Upper lobe of left lung (tissue), 6 donors: ENCODE measurements at regions not wholly inside any gene's neighbourhood (a gene's known extent, or its start where the extent isn't known, plus 50 kb on each side); places are given as distances from the start of the nearest gene placed in this dataset.
A peak's percentile ranks its signal among the peaks of the same experiment; 100 is the strongest.

Experiments
- ATAC-seq, 2 donors: fragments of 200-7000 bp; cut with Tn5 transposase; one replicate each; pipeline ENCODE4 v1.9.1; 2022; ENCODE audit warnings: mild to moderate bottlenecking in 2 of 2, moderate library complexity in 2 of 2; ENCODE audit not compliant: low FRiP score in 2 of 2
- DNase-seq, 2 donors: peaks; one replicate each; pipeline ENCODE4 v3.0.0-alpha.2; 2019 to 2020
- H3K27ac ChIP-seq, 4 donors: fragments of 200-600 bp; sonication (generic); one replicate each; pipeline ENCODE4 v1.5.1; 2016 to 2019
- H3K27me3 ChIP-seq, 4 donors: fragments of 200-600 bp; sonication (generic); one replicate each; pipeline ENCODE4 v1.5.1; 2017 to 2019
- H3K36me3 ChIP-seq, 4 donors: fragments of 200-600 bp; sonication (generic); one replicate each; pipeline ENCODE4 v1.5.1; 2016 to 2019
- H3K4me1 ChIP-seq, 4 donors: fragments of 200-600 bp; sonication (generic); one replicate each; pipeline ENCODE4 v1.5.1; 2018 to 2019
- H3K4me3 ChIP-seq, 4 donors: fragments of 200-600 bp; sonication (generic); one replicate each; pipeline ENCODE4 v1.5.1; 2017 to 2019; ENCODE audit warnings: mild to moderate bottlenecking in 2 of 4, moderate library complexity in 1 of 4
- H3K9me3 ChIP-seq, 4 donors: fragments of 200-600 bp; sonication (generic); one replicate each; pipeline ENCODE4 v1.5.1; 2018 to 2019
- EP300 ChIP-seq, 4 donors: sonication (generic); formaldehyde crosslinking; IDR thresholded peaks; one replicate each; pipeline ENCODE4 v1.5.1; 2017; ENCODE audit warnings: antibody characterized with exemption in 4 of 4, control low read depth in 2 of 4
- POLR2A ChIP-seq, 4 donors: fragments of 450-650 bp; IDR thresholded peaks; one replicate each; pipeline ENCODE4 v1.5.1; 2016 to 2017; ENCODE audit warnings: antibody characterized with exemption in 4 of 4, mild to moderate bottlenecking in 2 of 4
- POLR2AphosphoS5 ChIP-seq, 2 donors: sonication (generic); formaldehyde crosslinking; IDR thresholded peaks; one replicate each; pipeline ENCODE4 v1.5.1; 2017; ENCODE audit warnings: antibody characterized with exemption in 2 of 2
- WGBS, 2 donors: methylation state at CpG; one replicate each; pipeline ENCODE4 v1.1.5; 2017 to 2018; 5-methylcytosine and 5-hydroxymethylcytosine counted together
- TF ChIP-seq, protein P1 (sequence below), 6 experiments: fragments of 450-650 bp in 4 of 6; fragments of 200-600 bp in 2 of 6; sonication (generic) in 2 of 6; IDR thresholded peaks; one replicate each; pipeline ENCODE4 v1.5.1; 2016 to 2019; ENCODE audit warnings: antibody characterized with exemption in 6 of 6
- donor health status: DM: no; HTN: no; CAD: no; lungs with moderate emphysema.
- donor health status: DM: no; HTN: yes; CAD: no; lungs with severe emphysema.

GRCh38 chr4:187317799-187318198, 594.1 kb upstream of the FAT1 start:
- ATAC-seq = no peak
- TF ChIP-seq EP300 (IDR thresholded peaks at IDR 0.05) (no peak), POLR2A (IDR thresholded peaks at IDR 0.05) (no peak), POLR2AphosphoS5 (IDR thresholded peaks at IDR 0.05) (no peak)
- TF ChIP-seq, protein P1, sequence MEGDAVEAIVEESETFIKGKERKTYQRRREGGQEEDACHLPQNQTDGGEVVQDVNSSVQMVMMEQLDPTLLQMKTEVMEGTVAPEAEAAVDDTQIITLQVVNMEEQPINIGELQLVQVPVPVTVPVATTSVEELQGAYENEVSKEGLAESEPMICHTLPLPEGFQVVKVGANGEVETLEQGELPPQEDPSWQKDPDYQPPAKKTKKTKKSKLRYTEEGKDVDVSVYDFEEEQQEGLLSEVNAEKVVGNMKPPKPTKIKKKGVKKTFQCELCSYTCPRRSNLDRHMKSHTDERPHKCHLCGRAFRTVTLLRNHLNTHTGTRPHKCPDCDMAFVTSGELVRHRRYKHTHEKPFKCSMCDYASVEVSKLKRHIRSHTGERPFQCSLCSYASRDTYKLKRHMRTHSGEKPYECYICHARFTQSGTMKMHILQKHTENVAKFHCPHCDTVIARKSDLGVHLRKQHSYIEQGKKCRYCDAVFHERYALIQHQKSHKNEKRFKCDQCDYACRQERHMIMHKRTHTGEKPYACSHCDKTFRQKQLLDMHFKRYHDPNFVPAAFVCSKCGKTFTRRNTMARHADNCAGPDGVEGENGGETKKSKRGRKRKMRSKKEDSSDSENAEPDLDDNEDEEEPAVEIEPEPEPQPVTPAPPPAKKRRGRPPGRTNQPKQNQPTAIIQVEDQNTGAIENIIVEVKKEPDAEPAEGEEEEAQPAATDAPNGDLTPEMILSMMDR (IDR thresholded peaks at IDR 0.05) = no peak
- no peaks in the 10 kb centered on the region for H3K36me3 ChIP-seq
- H3K9me3 ChIP-seq = no peaks in the 10 kb centered on the region
- no peak overlapping the region for H3K4me3 ChIP-seq
- H3K27ac ChIP-seq = no peak overlapping the region
- H3K27me3 ChIP-seq = no peaks in the 10 kb centered on the region
- WGBS, 2 donors = 96 to 100% methylated on average over 5 to 6 of the region's 6 CpGs
- H3K4me1 ChIP-seq = no peaks in the 10 kb centered on the region
- peak in 1 of 2 donors; percentile 25 for DNase-seq

DNA sequence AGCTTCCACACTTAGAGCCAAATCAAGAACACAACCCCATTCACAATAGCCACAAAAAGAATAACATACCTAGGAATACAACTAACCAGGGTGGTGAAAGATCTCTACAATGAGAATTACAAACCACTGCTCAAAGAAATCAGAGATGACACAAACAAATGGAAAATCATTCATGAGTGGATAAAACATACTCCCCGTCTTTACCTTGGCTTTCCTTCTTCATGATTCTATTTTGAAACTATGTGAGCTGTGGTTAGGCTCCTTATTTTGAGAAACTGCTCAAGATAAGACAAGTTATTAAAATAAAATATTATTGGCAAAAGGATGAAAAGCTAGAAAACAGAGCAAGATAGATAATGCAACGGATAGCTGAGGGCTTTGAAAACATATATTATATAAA, 598.1 kb upstream of the FAT1 start:
- DNase-seq = no peak
- H3K27me3 ChIP-seq = no peaks in the 10 kb centered on the region
- no peak for TF ChIP-seq POLR2AphosphoS5 (IDR thresholded peaks at IDR 0.05)
- no peak for TF ChIP-seq EP300 (IDR thresholded peaks at IDR 0.05)
- TF ChIP-seq POLR2A (IDR thresholded peaks at IDR 0.05) = no peak
- TF ChIP-seq, protein P1 (IDR thresholded peaks at IDR 0.05) = no peak
- H3K36me3 ChIP-seq = no peaks in the 10 kb centered on the region
- no peaks in the 10 kb centered on the region for H3K9me3 ChIP-seq
- ATAC-seq = no peak
- 73 to 78% methylated on average over 2 of the region's 2 CpGs for WGBS, 2 donors
- H3K4me1 ChIP-seq = no peaks in the 10 kb centered on the region
- no peak overlapping the region for H3K27ac ChIP-seq
- H3K4me3 ChIP-seq = no peak overlapping the region

GRCh38 chr4:187332141-187332540, 608.5 kb upstream of the FAT1 start:
- no peaks in the 10 kb centered on the region for H3K4me1 ChIP-seq
- no peaks in the 10 kb centered on the region for H3K36me3 ChIP-seq
- DNase-seq (no peak), ATAC-seq (no peak)
- TF ChIP-seq EP300 (IDR thresholded peaks at IDR 0.05) (no peak), POLR2A (IDR thresholded peaks at IDR 0.05) (no peak)
- H3K27me3 ChIP-seq = no peaks in the 10 kb centered on the region
- H3K27ac ChIP-seq = no peak overlapping the region
- no peak overlapping the region for H3K4me3 ChIP-seq
- WGBS, 2 donors = 74 to 78% methylated on average over 7 of the region's 7 CpGs
- no peaks in the 10 kb centered on the region for H3K9me3 ChIP-seq

DNA sequence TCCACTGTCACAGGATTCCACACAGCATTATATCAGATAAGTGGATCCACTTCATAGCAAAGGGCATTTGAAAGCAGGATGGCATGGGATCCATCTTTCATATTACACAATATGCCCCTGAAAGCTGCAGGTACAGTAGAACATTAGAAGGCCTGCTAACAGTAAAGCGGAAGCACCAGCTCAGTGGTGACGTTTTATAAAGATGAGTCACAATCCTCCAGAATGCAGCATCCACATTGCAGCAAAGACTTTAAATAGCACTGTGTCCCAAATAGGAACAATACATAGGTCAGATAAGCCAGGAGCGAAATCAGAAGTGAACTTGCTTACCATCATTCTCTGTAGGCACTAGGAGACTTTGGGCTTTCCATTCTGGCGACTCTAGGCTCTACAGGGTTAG, 609.5 kb upstream of the FAT1 start:
- H3K4me3 ChIP-seq = no peak overlapping the region
- no peaks in the 10 kb centered on the region for H3K4me1 ChIP-seq
- no peak overlapping the region for H3K27ac ChIP-seq
- 90 to 96% methylated on average over 4 of the region's 4 CpGs for WGBS, 2 donors
- DNase-seq (no peak), ATAC-seq (no peak)
- no peaks in the 10 kb centered on the region for H3K27me3 ChIP-seq
- no peaks in the 10 kb centered on the region for H3K9me3 ChIP-seq
- H3K36me3 ChIP-seq = no peaks in the 10 kb centered on the region
- TF ChIP-seq POLR2AphosphoS5 (IDR thresholded peaks at IDR 0.05) (no peak), POLR2A (IDR thresholded peaks at IDR 0.05) (no peak)

GRCh38 chr4:187335339-187335738, 611.7 kb upstream of the FAT1 start:
- Histone ChIP-seq H3K4me1 (no peaks in the 10 kb centered on the region), H3K4me3 (no peak overlapping the region), H3K27ac (no peak overlapping the region), H3K27me3 (no peaks in the 10 kb centered on the region), H3K36me3 (no peaks in the 10 kb centered on the region), H3K9me3 (no peaks in the 10 kb centered on the region)
- WGBS, 2 donors = 88% methylated on average over 13 of the region's 13 CpGs
- TF ChIP-seq POLR2AphosphoS5 (IDR thresholded peaks at IDR 0.05) = no peak
- ATAC-seq (no peak), DNase-seq (peak in 1 of 2 donors; percentile 34)

GRCh38 chr4:187354740-187355139, 631.1 kb upstream of the FAT1 start:
- TF ChIP-seq, protein P1 (IDR thresholded peaks at IDR 0.05) = no peak
- TF ChIP-seq POLR2AphosphoS5 (IDR thresholded peaks at IDR 0.05) = no peak
- no peak for TF ChIP-seq POLR2A (IDR thresholded peaks at IDR 0.05)
- TF ChIP-seq EP300 (IDR thresholded peaks at IDR 0.05) = no peak
- H3K27ac ChIP-seq = no peak overlapping the region

More at GRCh38 chr4:187354740-187355139, 631.1 kb upstream of the FAT1 start:
- Histone ChIP-seq H3K4me3 (no peak overlapping the region), H3K9me3 (no peaks in the 10 kb centered on the region), H3K4me1 (no peaks in the 10 kb centered on the region), H3K27me3 (no peaks in the 10 kb centered on the region), H3K36me3 (no peaks in the 10 kb centered on the region)
- ATAC-seq = no peak
- no peak for DNase-seq
- WGBS, 2 donors = 42 to 54% methylated on average over 3 of the region's 3 CpGs
